Small intestine (tissue), 7 donors: ENCODE measurements at regions not wholly inside any gene's neighbourhood (a gene's known extent, or its start where the extent isn't known, plus 50 kb on each side); places are given as distances from the start of the nearest gene placed in this dataset.

ENCODE experiments used
- DNase-seq, 2 donors: peaks; one replicate each; pipeline versions ENCODE4 v3.0.0 to v3.0.0-alpha.2; 2013
- FAIRE-seq: peaks from 2 replicates; lab custom pipeline; 2012; peaks lifted over from hg19 to GRCh38; lab: Jason Lieb, UNC
- H3K27ac ChIP-seq, 3 donors: one replicate each; pipeline ENCODE4 v1.5.1; 2013; ENCODE audit warnings: low read length in 2 of 3, mild to moderate bottlenecking in 2 of 3, control low read depth in 1 of 3, inconsistent platforms in 1 of 3, low read depth in 1 of 3, moderate library complexity in 1 of 3
- H3K27me3 ChIP-seq, 3 donors: one replicate each; pipeline ENCODE4 v1.6.1; 2013; ENCODE audit warnings: low read length in 3 of 3, inconsistent platforms in 1 of 3; ENCODE audit not compliant: control insufficient read depth in 3 of 3, insufficient read depth in 3 of 3
- H3K36me3 ChIP-seq, 3 donors: one replicate each; pipeline ENCODE4 v1.6.1; 2013; ENCODE audit warnings: low read length in 3 of 3, inconsistent platforms in 1 of 3, low read depth in 1 of 3, mild to moderate bottlenecking in 1 of 3, moderate library complexity in 1 of 3; ENCODE audit not compliant: control insufficient read depth in 3 of 3, insufficient read depth in 2 of 3
- H3K4me1 ChIP-seq, 3 donors: one replicate each; pipeline ENCODE4 v1.6.1; 2013; ENCODE audit warnings: low read length in 2 of 3, inconsistent platforms in 1 of 3, low read depth in 1 of 3, mild to moderate bottlenecking in 1 of 3, moderate library complexity in 1 of 3; ENCODE audit not compliant: control insufficient read depth in 3 of 3, insufficient read depth in 2 of 3
- H3K4me3 ChIP-seq, 3 donors: one replicate each; pipeline ENCODE4 v1.5.1; 2013; ENCODE audit warnings: low read length in 3 of 3, control low read depth in 1 of 3, inconsistent platforms in 1 of 3, low read depth in 1 of 3, mild to moderate bottlenecking in 1 of 3, moderate library complexity in 1 of 3
- H3K9me3 ChIP-seq, 2 donors: one replicate each; pipeline ENCODE4 v1.6.1; 2013; ENCODE audit warnings: low read depth in 1 of 2, low read length in 1 of 2; ENCODE audit not compliant: control insufficient read depth in 2 of 2, insufficient read depth in 1 of 2
- whole genome bisulfite sequencing, 3 donors: extraction: QIAGEN DNeasy Blood & Tissue Kit; methylation state at CpG; one replicate each; pipeline ENCODE4 v1.1.7; 2013; 5-methylcytosine and 5-hydroxymethylcytosine counted together
- donor health status: healthy with polysubstance abuse.
- donor health status: control.
- donor health status: control.
- donor health status: Bipolar disorder and iron deficiency.
- donor health status: healthy.

GRCh38 chr11:21687643-21688042, 505.2 kb upstream of the ANO5 start:
- peaks cover 0 to 9% of the 10 kb centered on the region in 2 donors for H3K9me3 ChIP-seq
- DNase-seq: no peak
- H3K27me3 ChIP-seq: no peaks in the 10 kb centered on the region
- FAIRE-seq: no peak
- no peaks in the 10 kb centered on the region for H3K4me1 ChIP-seq
- WGBS, 3 donors: 38 to 67% (median 42%) methylated on average over 1 of the region's 1 CpG
- no peaks in the 10 kb centered on the region for H3K36me3 ChIP-seq
- H3K4me3 ChIP-seq: no peak overlapping the region
- no peak overlapping the region for H3K27ac ChIP-seq

- H3K36me3 ChIP-seq: no peaks in the 10 kb centered on the region
- 12 to 36% (median 17%) methylated on average over 2 of the region's 2 CpGs for WGBS, 3 donors
- no peaks in the 10 kb centered on the region for H3K27me3 ChIP-seq
- DNase-seq (no peak), FAIRE-seq (no peak)
- no peak overlapping the region for H3K27ac ChIP-seq
- no peaks in the 10 kb centered on the region for H3K9me3 ChIP-seq
- H3K4me1 ChIP-seq: no peaks in the 10 kb centered on the region
- H3K4me3 ChIP-seq: no peak overlapping the region
These were observed 488.3 kb upstream of the ANO5 start for GRCh38 chr11:21704539-21704938.

DNA sequence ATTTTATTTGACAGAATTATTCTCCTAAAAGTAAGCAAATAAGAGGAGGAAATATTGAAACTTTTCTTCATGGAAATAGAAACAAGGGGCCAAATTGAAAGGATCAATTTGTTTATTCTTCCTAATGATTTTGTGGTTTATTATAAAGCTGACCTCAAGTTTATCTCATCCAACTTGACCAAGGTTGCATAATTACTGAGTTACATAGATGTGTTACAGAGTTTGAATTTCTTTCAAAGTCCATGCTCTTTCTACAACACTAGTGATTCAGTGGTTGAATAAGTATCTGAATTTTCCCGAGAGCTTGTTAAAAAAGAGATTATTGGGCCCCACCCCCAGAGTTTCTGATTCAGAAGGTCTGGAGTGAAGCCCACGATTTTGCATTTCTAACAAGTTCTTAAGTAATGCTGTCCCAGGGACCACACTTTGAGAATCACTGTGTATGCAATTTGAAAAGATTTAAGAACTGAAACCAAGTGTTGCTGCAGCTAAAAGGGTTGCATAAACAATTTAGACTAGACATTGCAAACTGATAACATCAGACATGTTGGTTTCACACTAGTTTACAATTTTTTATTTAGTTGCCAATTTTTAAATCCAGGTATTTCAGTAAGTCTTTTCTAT, 485.7 kb upstream of the ANO5 start:
- 16 to 30% (median 22%) methylated on average over 2 of the region's 2 CpGs for WGBS, 3 donors
- H3K9me3 ChIP-seq: no peaks in the 10 kb centered on the region
- no peaks in the 10 kb centered on the region for H3K27me3 ChIP-seq
- H3K4me1 ChIP-seq: no peaks in the 10 kb centered on the region
- FAIRE-seq (no peak), DNase-seq (peak in 1 of 2 donors; percentile 17)
- no peaks in the 10 kb centered on the region for H3K36me3 ChIP-seq
- H3K4me3 ChIP-seq: no peak overlapping the region
- H3K27ac ChIP-seq: no peak overlapping the region

- WGBS, 3 donors: 63 to 83% (median 79%) methylated on average over 1 of the region's 1 CpG
- no peak overlapping the region for H3K4me3 ChIP-seq
- no peaks in the 10 kb centered on the region for H3K36me3 ChIP-seq
- FAIRE-seq (no peak), DNase-seq (no peak)
- no peaks in the 10 kb centered on the region for H3K4me1 ChIP-seq
- H3K9me3 ChIP-seq: no peaks in the 10 kb centered on the region
- no peak overlapping the region for H3K27ac ChIP-seq
- H3K27me3 ChIP-seq: no peaks in the 10 kb centered on the region
These were observed 482.1 kb upstream of the ANO5 start for GRCh38 chr11:21710809-21711208.

GRCh38 chr11:21711341-21711740, 481.5 kb upstream of the ANO5 start:
- H3K36me3 ChIP-seq: no peaks in the 10 kb centered on the region
- no peaks in the 10 kb centered on the region for H3K9me3 ChIP-seq
- no peaks in the 10 kb centered on the region for H3K27me3 ChIP-seq
- FAIRE-seq (no peak), DNase-seq (no peak)
- no peak overlapping the region for H3K4me3 ChIP-seq
- WGBS, 3 donors: 72 to 76% (median 74%) methylated on average over 2 of the region's 2 CpGs
- no peaks in the 10 kb centered on the region for H3K4me1 ChIP-seq
- no peak overlapping the region for H3K27ac ChIP-seq

GRCh38 chr11:21723678-21724077, 469.2 kb upstream of the ANO5 start:
- H3K9me3 ChIP-seq: no peaks in the 10 kb centered on the region
- DNase-seq (no peak), FAIRE-seq (no peak)
- no peaks in the 10 kb centered on the region for H3K36me3 ChIP-seq
- H3K4me3 ChIP-seq: no peak overlapping the region
- no peak overlapping the region for H3K27ac ChIP-seq
- H3K4me1 ChIP-seq: no peaks in the 10 kb centered on the region
- H3K27me3 ChIP-seq: no peaks in the 10 kb centered on the region

- WGBS, 3 donors: 60 to 66% (median 64%) methylated on average over 2 of the region's 2 CpGs
- DNase-seq (no peak), FAIRE-seq (no peak)
- no peak overlapping the region for H3K27ac ChIP-seq
- peaks cover 0 to 7% of the 10 kb centered on the region in 2 donors for H3K9me3 ChIP-seq
- H3K36me3 ChIP-seq: no peaks in the 10 kb centered on the region
- no peak overlapping the region for H3K4me3 ChIP-seq
- no peaks in the 10 kb centered on the region for H3K27me3 ChIP-seq
- no peaks in the 10 kb centered on the region for H3K4me1 ChIP-seq
These were observed 465.8 kb upstream of the ANO5 start for GRCh38 chr11:21727102-21727501.

DNA sequence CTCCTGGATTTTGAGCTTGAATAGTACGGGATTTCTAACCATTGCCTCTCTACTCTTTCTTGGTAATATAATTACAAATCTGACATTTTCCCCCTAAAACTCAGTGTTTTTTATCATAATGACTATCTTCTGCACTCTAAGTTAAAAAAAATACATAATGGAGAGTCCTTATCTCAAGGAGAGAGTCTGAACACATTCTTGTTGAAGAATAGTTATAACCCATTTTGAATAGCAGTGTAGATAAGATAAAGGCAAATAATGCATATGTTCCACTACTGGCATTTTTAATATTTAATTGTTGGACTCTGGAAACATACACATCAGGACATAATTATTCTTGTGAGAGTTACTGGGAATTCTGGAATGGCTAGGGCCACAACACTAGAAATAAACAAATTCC, 456.5 kb upstream of the ANO5 start:
- no peak overlapping the region for H3K4me3 ChIP-seq
- FAIRE-seq (no peak), DNase-seq (no peak)
- 53 to 72% (median 65%) methylated on average over 1 of the region's 1 CpG for WGBS, 3 donors
- peaks cover 0 to 7% of the 10 kb centered on the region in 2 donors for H3K9me3 ChIP-seq
- H3K27me3 ChIP-seq: no peaks in the 10 kb centered on the region
- no peaks in the 10 kb centered on the region for H3K4me1 ChIP-seq
- no peaks in the 10 kb centered on the region for H3K36me3 ChIP-seq
- H3K27ac ChIP-seq: no peak overlapping the region
